ENCODE measurements at regions not wholly inside any gene's neighbourhood (a gene's known extent, or its start where the extent isn't known, plus 50 kb on each side); places are given as distances from the start of the nearest gene placed in this dataset.

GRCh38 chr11:116209255-116209654 lies 563.5 kb downstream of the BUD13 start:
- no peak for TF ChIP-seq EZH2 (IDR thresholded peaks at IDR 0.05; ENCODE audit: insufficient read depth, poor library complexity, severe bottlenecking)
- no peak for TF ChIP-seq EZH2phosphoT487 (IDR thresholded peaks at IDR 0.05; ENCODE audit: insufficient read depth, low read depth)

Data from GM23248 (cell line).